Esophagus muscularis mucosa (tissue), 4 donors: ENCODE measurements at regions not wholly inside any gene's neighbourhood (a gene's known extent, or its start where the extent isn't known, plus 50 kb on each side); places are given as distances from the start of the nearest gene placed in this dataset.

Source experiments
- DNase-seq: peaks from one replicate; pipeline ENCODE4 v3.0.0-alpha.2; 2017; ENCODE audit errors: extremely low spot score
- H3K27ac ChIP-seq, 4 donors: fragments of 200-600 bp; sonication (generic); replicated peaks in 1 of 4; 1 replicate in 3 of 4; 2 replicates in 1 of 4; pipeline ENCODE4 v1.5.1; 2016 to 2019; ENCODE audit warnings: mild to moderate bottlenecking in 1 of 4
- H3K27me3 ChIP-seq, 4 donors: fragments of 200-600 bp; sonication (generic); one replicate each; pipeline versions ENCODE4 v1.5.1 to v1.6.0; 2016 to 2019
- H3K36me3 ChIP-seq, 4 donors: fragments of 200-600 bp; sonication (generic); one replicate each; pipeline ENCODE4 v1.5.1; 2016 to 2019
- H3K4me1 ChIP-seq, 4 donors: fragments of 200-600 bp; sonication (generic); one replicate each; pipeline ENCODE4 v1.5.1; 2016 to 2019
- H3K4me3 ChIP-seq, 4 donors: fragments of 200-600 bp; sonication (generic); 1 replicate in 2 of 4; 2 replicates in 2 of 4; pipeline ENCODE4 v1.5.1; 2016 to 2019; ENCODE audit warnings: mild to moderate bottlenecking in 4 of 4, moderate library complexity in 1 of 4
- H3K9me3 ChIP-seq, 4 donors: fragments of 200-600 bp; sonication (generic); 1 replicate in 3 of 4; 2 replicates in 1 of 4; pipeline ENCODE4 v1.5.1; 2016 to 2019
- CTCF ChIP-seq, 3 experiments: fragments of 200-600 bp in 2 of 3; fragments of 450-650 bp in 1 of 3; sonication (generic) in 2 of 3; IDR thresholded peaks; one replicate each; pipeline ENCODE4 v1.5.1; 2017 to 2019; ENCODE audit warnings: antibody characterized with exemption in 3 of 3, mild to moderate bottlenecking in 2 of 3, moderate library complexity in 1 of 3
- EP300 ChIP-seq: sonication (generic); formaldehyde crosslinking; IDR thresholded peaks from one replicate; pipeline ENCODE4 v1.6.1; 2017; ENCODE audit warnings: antibody characterized with exemption
- POLR2A ChIP-seq: fragments of 450-650 bp; IDR thresholded peaks from one replicate; pipeline ENCODE4 v1.6.1; 2017; ENCODE audit warnings: antibody characterized with exemption, moderate library complexity, mild to moderate bottlenecking, low read depth
- POLR2AphosphoS5 ChIP-seq, 2 donors: sonication (generic); formaldehyde crosslinking; IDR thresholded peaks; one replicate each; pipeline ENCODE4 v1.6.1; 2017; ENCODE audit warnings: antibody characterized with exemption in 2 of 2
- WGBS: methylation state at CpG from one replicate; pipeline ENCODE4 v1.1.5; 2018; 5-methylcytosine and 5-hydroxymethylcytosine counted together
- intact Hi-C: fragments of 100-400 bp; cut with DNase I; formaldehyde crosslinking; loops from one replicate; pipeline ENCODE4 v1.15.1; 2023

GRCh38 chr11:79966592-79966991, 525.8 kb upstream of the TENM4 start:
- intact Hi-C loops, result no loop called here
- DNase-seq, result no peak
- Histone ChIP-seq H3K4me1 (no peaks in the 10 kb centered on the region), H3K9me3 (no peaks in the 10 kb centered on the region), H3K27me3 (no peaks in the 10 kb centered on the region), H3K27ac (no peak overlapping the region), H3K4me3 (no peak overlapping the region), H3K36me3 (no peaks in the 10 kb centered on the region)
- TF ChIP-seq EP300 (no peak), POLR2AphosphoS5 (IDR thresholded peaks at IDR 0.05) (no peak), CTCF (IDR thresholded peaks at IDR 0.05) (no peak)
- 71% methylated on average over 1 of the region's 1 CpG for WGBS

GRCh38 chr11:79963856-79964645, 523.2 kb upstream of the TENM4 start:
- TF ChIP-seq EP300 (no peak), CTCF (IDR thresholded peaks at IDR 0.05) (no peak), POLR2AphosphoS5 (IDR thresholded peaks at IDR 0.05) (no peak), POLR2A (no peak)
- intact Hi-C loops, result no loop called here
- Histone ChIP-seq H3K36me3 (no peaks in the 10 kb centered on the region), H3K27ac (no peak overlapping the region), H3K4me1 (no peaks in the 10 kb centered on the region), H3K4me3 (no peak overlapping the region), H3K27me3 (no peaks in the 10 kb centered on the region), H3K9me3 (peaks cover 0 to 10% (median 4%) of the 10 kb centered on the region in 4 donors)
- 43% methylated on average over 5 of the region's 5 CpGs for WGBS
- no peak for DNase-seq

- Histone ChIP-seq H3K9me3 (peaks cover 0 to 18% (median 9%) of the 10 kb centered on the region in 4 donors), H3K27ac (no peak overlapping the region), H3K4me3 (no peak overlapping the region), H3K36me3 (no peaks in the 10 kb centered on the region), H3K27me3 (no peaks in the 10 kb centered on the region), H3K4me1 (no peaks in the 10 kb centered on the region)
- no peak for TF ChIP-seq EP300
- TF ChIP-seq POLR2A, result no peak
- no peak for TF ChIP-seq POLR2AphosphoS5 (IDR thresholded peaks at IDR 0.05)
- no peak for TF ChIP-seq CTCF (IDR thresholded peaks at IDR 0.05)
- intact Hi-C loops, result no loop called here
- no peak for DNase-seq
These were observed 519.6 kb upstream of the TENM4 start for GRCh38 chr11:79960461-79960860.

GRCh38 chr11:79959318-79959717, 518.5 kb upstream of the TENM4 start:
- no peak for DNase-seq
- intact Hi-C loops, result no loop called here
- Histone ChIP-seq H3K27me3 (no peaks in the 10 kb centered on the region), H3K4me1 (no peaks in the 10 kb centered on the region), H3K9me3 (peaks cover 0 to 18% (median 9%) of the 10 kb centered on the region in 4 donors), H3K36me3 (no peaks in the 10 kb centered on the region), H3K4me3 (no peak overlapping the region), H3K27ac (no peak overlapping the region)
- TF ChIP-seq POLR2A, result no peak
- TF ChIP-seq EP300, result no peak
- TF ChIP-seq POLR2AphosphoS5 (IDR thresholded peaks at IDR 0.05), result no peak
- TF ChIP-seq CTCF (IDR thresholded peaks at IDR 0.05), result no peak
- 56% methylated on average over 2 of the region's 2 CpGs for WGBS

GRCh38 chr11:79957702-79958101, 516.9 kb upstream of the TENM4 start:
- H3K27me3 ChIP-seq, result no peaks in the 10 kb centered on the region
- H3K4me1 ChIP-seq, result no peaks in the 10 kb centered on the region
- intact Hi-C loops, result no loop called here
- no peak overlapping the region for H3K4me3 ChIP-seq
- H3K36me3 ChIP-seq, result no peaks in the 10 kb centered on the region
- TF ChIP-seq CTCF (IDR thresholded peaks at IDR 0.05), result no peak
- TF ChIP-seq EP300, result no peak
- TF ChIP-seq POLR2A, result no peak
- TF ChIP-seq POLR2AphosphoS5 (IDR thresholded peaks at IDR 0.05), result no peak
- no peak for DNase-seq
- peaks cover 0 to 18% (median 9%) of the 10 kb centered on the region in 4 donors for H3K9me3 ChIP-seq
- H3K27ac ChIP-seq, result no peak overlapping the region
